Neural crest cell (in vitro differentiated cells): ENCODE measurements at regions not wholly inside any gene's neighbourhood (a gene's known extent, or its start where the extent isn't known, plus 50 kb on each side); places are given as distances from the start of the nearest gene placed in this dataset.

Experiments used
- DNase-seq: peaks from one replicate; pipeline ENCODE4 v3.0.0; 2021; ENCODE audit warnings: low read depth, mixed read lengths, low spot score
- H3K27ac Mint-ChIP-seq: one replicate; pipeline ENCODE4 v1.8.0; 2021; ENCODE audit warnings: mild to moderate bottlenecking, mixed read lengths; ENCODE audit not compliant: unreplicated experiment
- H3K27me3 Mint-ChIP-seq: 2 replicates; pipeline ENCODE4 v1.8.0; 2021; ENCODE audit warnings: low read depth, mild to moderate bottlenecking, mixed read lengths
- H3K36me3 Mint-ChIP-seq: 2 replicates; pipeline ENCODE4 v1.8.0; 2021; ENCODE audit warnings: low read depth, mild to moderate bottlenecking, mixed read lengths
- H3K4me1 Mint-ChIP-seq: 2 replicates; pipeline ENCODE4 v1.8.0; 2021; ENCODE audit warnings: mixed read lengths
- H3K4me3 Mint-ChIP-seq: one replicate; pipeline ENCODE4 v1.8.0; 2021; ENCODE audit warnings: mild to moderate bottlenecking, mixed read lengths
- H3K9me3 Mint-ChIP-seq: 2 replicates; pipeline ENCODE4 v1.8.0; 2021; ENCODE audit warnings: mixed read lengths
- TF ChIP-seq, protein P1 (sequence below): fragments of 200-600 bp; sonication (generic); conservative IDR thresholded peaks from 2 replicates; pipeline ENCODE4 v1.5.0; 2021; ENCODE audit warnings: antibody characterized with exemption, mild to moderate bottlenecking

DNA sequence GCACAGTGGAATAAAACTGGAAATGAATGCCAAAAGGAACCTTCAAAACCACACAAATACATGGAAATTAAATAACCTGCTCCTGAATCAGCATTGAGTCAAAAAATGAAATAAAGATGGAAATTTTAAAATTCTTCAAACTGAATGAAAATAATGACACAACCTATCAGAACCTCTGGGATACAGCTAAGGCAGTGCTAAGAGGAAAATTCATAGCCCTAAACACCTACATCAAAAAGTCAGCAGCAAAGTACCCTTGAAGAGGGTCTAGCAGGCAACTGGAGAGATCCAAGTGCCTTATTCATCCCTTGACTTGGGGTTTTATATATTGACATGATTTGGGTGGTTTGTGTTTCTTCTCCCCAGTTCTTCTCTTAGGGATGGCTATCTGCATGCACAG lies 294.1 kb downstream of the PMP22 start:
- Mint-ChIP-seq H3K27ac (no peak overlapping the region), H3K4me3 (no peak overlapping the region), H3K4me1 (peaks cover 6% of the 10 kb centered on the region), H3K9me3 (peaks cover 21% of the 10 kb centered on the region), H3K36me3 (peaks cover 25% of the 10 kb centered on the region), H3K27me3 (peaks cover 4% of the 10 kb centered on the region)
- DNase-seq, result no peak
- TF ChIP-seq, protein P1, sequence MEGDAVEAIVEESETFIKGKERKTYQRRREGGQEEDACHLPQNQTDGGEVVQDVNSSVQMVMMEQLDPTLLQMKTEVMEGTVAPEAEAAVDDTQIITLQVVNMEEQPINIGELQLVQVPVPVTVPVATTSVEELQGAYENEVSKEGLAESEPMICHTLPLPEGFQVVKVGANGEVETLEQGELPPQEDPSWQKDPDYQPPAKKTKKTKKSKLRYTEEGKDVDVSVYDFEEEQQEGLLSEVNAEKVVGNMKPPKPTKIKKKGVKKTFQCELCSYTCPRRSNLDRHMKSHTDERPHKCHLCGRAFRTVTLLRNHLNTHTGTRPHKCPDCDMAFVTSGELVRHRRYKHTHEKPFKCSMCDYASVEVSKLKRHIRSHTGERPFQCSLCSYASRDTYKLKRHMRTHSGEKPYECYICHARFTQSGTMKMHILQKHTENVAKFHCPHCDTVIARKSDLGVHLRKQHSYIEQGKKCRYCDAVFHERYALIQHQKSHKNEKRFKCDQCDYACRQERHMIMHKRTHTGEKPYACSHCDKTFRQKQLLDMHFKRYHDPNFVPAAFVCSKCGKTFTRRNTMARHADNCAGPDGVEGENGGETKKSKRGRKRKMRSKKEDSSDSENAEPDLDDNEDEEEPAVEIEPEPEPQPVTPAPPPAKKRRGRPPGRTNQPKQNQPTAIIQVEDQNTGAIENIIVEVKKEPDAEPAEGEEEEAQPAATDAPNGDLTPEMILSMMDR, result no peak

DNA sequence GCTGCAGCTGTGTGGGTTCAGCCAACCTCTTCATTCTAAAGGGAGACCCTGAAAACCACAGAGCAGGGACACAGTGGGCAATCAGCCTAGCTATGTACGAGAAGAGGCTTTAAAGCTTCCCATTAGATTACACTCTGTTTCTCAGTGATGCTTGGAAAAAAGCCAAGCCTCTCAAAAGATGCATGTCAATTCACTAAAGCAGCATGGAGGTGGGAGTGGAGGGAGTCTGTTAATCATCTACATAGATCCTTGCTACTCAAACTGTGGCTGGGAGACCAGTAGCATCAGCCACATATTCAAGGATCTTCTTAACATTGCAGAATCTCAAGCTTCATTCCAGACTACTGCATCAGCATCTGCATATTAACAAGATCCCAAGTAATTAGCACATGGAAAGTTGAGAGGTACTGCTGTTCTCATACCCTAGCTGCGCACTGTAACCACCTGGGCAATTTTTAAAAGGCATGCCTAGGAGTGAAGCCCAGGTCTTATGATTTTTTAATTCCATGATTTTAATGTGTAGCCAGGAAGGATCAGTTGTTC lies 305.9 kb downstream of the PMP22 start:
- TF ChIP-seq, protein P1, result no peak
- H3K9me3 Mint-ChIP-seq, result peaks cover 5% of the 10 kb centered on the region
- no peak overlapping the region for H3K4me3 Mint-ChIP-seq
- no peaks in the 10 kb centered on the region for H3K4me1 Mint-ChIP-seq
- no peaks in the 10 kb centered on the region for H3K27me3 Mint-ChIP-seq
- H3K36me3 Mint-ChIP-seq, result no peaks in the 10 kb centered on the region
- H3K27ac Mint-ChIP-seq, result no peak overlapping the region
- DNase-seq, result no peak

DNA sequence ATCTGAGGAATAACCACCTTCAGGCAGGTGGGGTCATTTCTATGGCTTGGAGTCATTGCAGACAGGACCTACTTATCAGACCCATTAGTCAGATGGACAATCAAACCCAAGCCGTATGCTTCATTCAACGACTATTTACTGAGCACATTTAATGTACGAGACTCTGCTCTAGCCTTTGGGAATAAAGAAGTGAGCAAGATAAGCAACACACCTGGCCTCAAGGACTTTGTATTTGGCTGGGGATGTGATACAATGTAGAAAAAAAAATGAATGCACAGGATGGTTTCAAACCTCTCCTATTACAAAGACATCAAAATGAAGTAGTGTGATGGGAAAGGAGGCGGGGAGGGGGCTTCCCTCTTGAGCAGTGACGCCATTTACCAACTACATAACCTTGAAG lies 311.7 kb downstream of the PMP22 start:
- Mint-ChIP-seq H3K27me3 (no peaks in the 10 kb centered on the region), H3K4me3 (no peak overlapping the region), H3K27ac (no peak overlapping the region), H3K36me3 (no peaks in the 10 kb centered on the region), H3K4me1 (peaks cover 10% of the 10 kb centered on the region), H3K9me3 (peaks cover 12% of the 10 kb centered on the region)
- no peak for DNase-seq
- TF ChIP-seq, protein P1, result no peak

DNA sequence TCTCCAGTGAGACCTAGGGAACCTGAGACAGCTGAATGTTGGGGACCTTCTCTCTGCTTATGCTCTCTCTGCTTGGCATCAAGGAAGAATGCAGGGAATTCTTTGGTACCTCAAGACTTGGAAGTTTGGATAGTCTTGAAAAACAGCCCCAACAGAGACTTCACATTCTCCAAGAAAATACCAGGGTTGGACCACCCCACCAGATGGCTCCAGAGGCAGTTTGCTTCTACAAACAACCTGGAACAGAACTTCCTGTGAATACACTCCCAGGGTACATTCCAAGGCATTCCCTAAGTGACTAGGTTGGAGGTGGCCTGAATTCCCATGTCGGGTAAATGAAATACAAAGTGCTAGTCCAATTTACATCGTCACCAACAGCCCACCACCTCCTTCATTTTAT lies 314.4 kb downstream of the PMP22 start:
- no peaks in the 10 kb centered on the region for H3K36me3 Mint-ChIP-seq
- H3K27ac Mint-ChIP-seq, result no peak overlapping the region

DNA sequence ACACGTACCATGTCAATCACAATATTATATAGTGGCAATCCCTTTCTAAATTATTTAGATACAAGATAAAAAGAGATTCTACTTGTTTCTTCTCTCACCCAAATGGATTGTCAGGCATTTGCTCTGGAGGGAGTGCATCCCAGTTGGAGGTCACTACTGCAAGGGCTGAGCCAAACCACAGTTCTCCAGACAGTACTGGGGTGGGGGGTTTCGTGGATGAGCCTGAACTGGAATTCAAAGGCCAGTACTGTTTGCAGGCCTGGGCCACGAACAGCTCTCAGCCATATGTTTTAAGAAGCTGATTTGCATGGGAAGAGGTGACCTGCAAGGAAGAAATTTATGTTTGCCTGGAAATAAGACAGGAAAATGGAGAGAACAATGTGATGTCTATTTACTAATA lies 314.9 kb downstream of the PMP22 start:
- no peak for DNase-seq
- Mint-ChIP-seq H3K4me1 (peaks cover 10% of the 10 kb centered on the region), H3K27ac (no peak overlapping the region), H3K4me3 (no peak overlapping the region), H3K9me3 (peaks cover 12% of the 10 kb centered on the region), H3K27me3 (no peaks in the 10 kb centered on the region), H3K36me3 (no peaks in the 10 kb centered on the region)
- TF ChIP-seq, protein P1, result no peak

More for the DNA sequence above, 314.4 kb downstream of the PMP22 start:
- Mint-ChIP-seq H3K9me3 (peaks cover 12% of the 10 kb centered on the region), H3K27me3 (no peaks in the 10 kb centered on the region), H3K4me1 (peaks cover 10% of the 10 kb centered on the region), H3K4me3 (no peak overlapping the region)
- DNase-seq, result no peak
- TF ChIP-seq, protein P1, result no peak
